ENCODE measurements at regions not wholly inside any gene's neighbourhood (a gene's known extent, or its start where the extent isn't known, plus 50 kb on each side); places are given as distances from the start of the nearest gene placed in this dataset.
A peak's percentile ranks its signal among the peaks of the same experiment; 100 is the strongest.

GRCh38 chr11:103849366-103849765 lies 187.1 kb upstream of the DDI1 start:
- Histone ChIP-seq H3K4me3 (no peak overlapping the region), H3K36me3 (no peaks in the 10 kb centered on the region), H3K4me1 (no peaks in the 10 kb centered on the region), H3K27me3 (no peaks in the 10 kb centered on the region), H3K27ac (no peak overlapping the region), H3K9me3 (no peaks in the 10 kb centered on the region)
- no peak for TF ChIP-seq CTCF (IDR thresholded peaks at IDR 0.05)
- intact Hi-C loops (cut with DNase I): no loop called here
- DNase-seq: no peak
- ATAC-seq: no peak

- no peak for TF ChIP-seq CTCF (IDR thresholded peaks at IDR 0.05)
- DNase-seq: no peak
- Histone ChIP-seq H3K4me3 (no peak overlapping the region), H3K36me3 (no peaks in the 10 kb centered on the region), H3K9me3 (no peaks in the 10 kb centered on the region), H3K27ac (no peak overlapping the region), H3K27me3 (no peaks in the 10 kb centered on the region), H3K4me1 (no peaks in the 10 kb centered on the region)
- intact Hi-C loops (cut with DNase I): no loop called here
- ATAC-seq: no peak
Measured at GRCh38 chr11:103850419-103851165, 185.8 kb upstream of the DDI1 start.

GRCh38 chr11:103851166-103851651 lies 185.2 kb upstream of the DDI1 start:
- H3K27me3 ChIP-seq: no peaks in the 10 kb centered on the region

More at GRCh38 chr11:103851166-103851651, 185.2 kb upstream of the DDI1 start:
- peak; percentile 15 for ATAC-seq
- H3K36me3 ChIP-seq: no peaks in the 10 kb centered on the region
- no peaks in the 10 kb centered on the region for H3K9me3 ChIP-seq
- H3K27ac ChIP-seq: no peak overlapping the region
- H3K4me1 ChIP-seq: no peaks in the 10 kb centered on the region
- peak in 1 of 4 donors; percentile 4 for DNase-seq
- intact Hi-C loops (cut with DNase I): no loop called here
- TF ChIP-seq CTCF (IDR thresholded peaks at IDR 0.05): no peak
- H3K4me3 ChIP-seq: no peak overlapping the region

Small RNA genes in the stretch of these regions (microRNA-seq; reads per million reads assigned to microRNA genes)
- 0 reads per million in 2 donors for gene MIR4693
